Gastroesophageal sphincter (tissue), 3 donors: ENCODE measurements at regions not wholly inside any gene's neighbourhood (a gene's known extent, or its start where the extent isn't known, plus 50 kb on each side); places are given as distances from the start of the nearest gene placed in this dataset.

Experiments used
- POLR2A ChIP-seq, 2 donors: fragments of 450-650 bp; IDR thresholded peaks; one replicate each; pipeline ENCODE4 v1.6.1; 2017; ENCODE audit warnings: antibody characterized with exemption in 2 of 2, mild to moderate bottlenecking in 2 of 2, moderate library complexity in 1 of 2
- TF ChIP-seq, protein P1 (sequence below), 4 experiments: fragments of 200-600 bp in 2 of 4; fragments of 450-650 bp in 2 of 4; sonication (generic) in 1 of 4; IDR thresholded peaks; one replicate each; pipeline ENCODE4 v1.5.1; 2017 to 2019; ENCODE audit warnings: antibody characterized with exemption in 4 of 4, mild to moderate bottlenecking in 2 of 4, moderate library complexity in 2 of 4

DNA sequence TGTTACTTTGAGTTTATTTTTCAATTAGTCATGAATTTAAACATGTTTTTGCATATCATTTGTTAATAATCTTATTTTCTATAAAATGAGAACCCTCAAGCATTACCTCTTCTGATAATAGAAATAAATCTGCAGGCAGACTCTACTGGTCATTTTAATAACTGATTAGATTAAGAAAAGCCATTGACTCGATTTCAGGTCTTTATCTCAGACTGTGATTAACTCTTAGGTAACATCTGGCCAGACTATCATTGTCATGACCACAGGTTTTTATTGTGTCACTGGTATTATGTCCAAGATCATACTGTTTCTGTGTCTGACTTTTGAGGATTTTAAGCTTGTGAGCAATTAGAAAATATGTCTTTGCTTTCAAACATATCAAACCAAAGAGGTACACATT, 83.6 kb upstream of the SLC13A1 start:
- TF ChIP-seq, protein P1, sequence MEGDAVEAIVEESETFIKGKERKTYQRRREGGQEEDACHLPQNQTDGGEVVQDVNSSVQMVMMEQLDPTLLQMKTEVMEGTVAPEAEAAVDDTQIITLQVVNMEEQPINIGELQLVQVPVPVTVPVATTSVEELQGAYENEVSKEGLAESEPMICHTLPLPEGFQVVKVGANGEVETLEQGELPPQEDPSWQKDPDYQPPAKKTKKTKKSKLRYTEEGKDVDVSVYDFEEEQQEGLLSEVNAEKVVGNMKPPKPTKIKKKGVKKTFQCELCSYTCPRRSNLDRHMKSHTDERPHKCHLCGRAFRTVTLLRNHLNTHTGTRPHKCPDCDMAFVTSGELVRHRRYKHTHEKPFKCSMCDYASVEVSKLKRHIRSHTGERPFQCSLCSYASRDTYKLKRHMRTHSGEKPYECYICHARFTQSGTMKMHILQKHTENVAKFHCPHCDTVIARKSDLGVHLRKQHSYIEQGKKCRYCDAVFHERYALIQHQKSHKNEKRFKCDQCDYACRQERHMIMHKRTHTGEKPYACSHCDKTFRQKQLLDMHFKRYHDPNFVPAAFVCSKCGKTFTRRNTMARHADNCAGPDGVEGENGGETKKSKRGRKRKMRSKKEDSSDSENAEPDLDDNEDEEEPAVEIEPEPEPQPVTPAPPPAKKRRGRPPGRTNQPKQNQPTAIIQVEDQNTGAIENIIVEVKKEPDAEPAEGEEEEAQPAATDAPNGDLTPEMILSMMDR (IDR thresholded peaks at IDR 0.05), result no peak
- no peak for TF ChIP-seq POLR2A (IDR thresholded peaks at IDR 0.05)
